ENCODE measurements at regions not wholly inside any gene's neighbourhood (a gene's known extent, or its start where the extent isn't known, plus 50 kb on each side); places are given as distances from the start of the nearest gene placed in this dataset.
"Not testable (repeated sequence)": the region's sequence is repeated elsewhere in the genome, so short reads cannot be mapped to it uniquely, and the experiment has no call there.

DNA sequence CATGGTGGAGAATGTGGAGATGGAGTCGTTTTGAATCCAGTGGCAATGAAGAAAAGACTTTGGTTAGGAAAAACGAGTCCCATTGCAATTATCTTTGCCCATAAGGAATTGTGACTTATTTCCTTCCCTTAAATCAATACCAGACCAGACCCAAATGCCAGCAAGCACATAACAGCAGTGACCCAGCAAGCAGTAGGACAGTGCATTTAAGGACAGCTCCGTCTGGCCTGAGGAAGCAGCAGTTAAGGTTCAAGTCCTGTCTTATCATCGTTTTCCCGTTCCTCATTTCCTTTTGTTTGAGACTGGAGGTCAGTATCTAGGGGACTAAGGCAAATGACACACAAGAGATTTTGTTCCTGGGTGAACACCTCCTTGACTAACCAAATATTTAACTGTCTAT, 74.6 kb upstream of the FAM20A start:
- intact Hi-C loops (cut with DNase I), result no loop called here
- Histone ChIP-seq H3K27me3 (ENCODE audit: control insufficient read depth, insufficient read depth, low read length) (no peaks in the 10 kb centered on the region), H3K36me3 (ENCODE audit: control insufficient read depth in 2 of 3, insufficient read depth in 3 of 3, low read length in 3 of 3) (no peaks in the 10 kb centered on the region), H3K9ac (ENCODE audit: low read length in 3 of 3) (no peak overlapping the region), H3K27ac (ENCODE audit: low read depth in 2 of 2, low read length in 2 of 2) (no peak overlapping the region), H3K4me1 (ENCODE audit: control insufficient read depth in 2 of 3, insufficient read depth in 2 of 3, low read depth in 1 of 3, low read length in 3 of 3) (no peaks in the 10 kb centered on the region), H3K4me3 (ENCODE audit: low read length in 3 of 3) (no peak overlapping the region), H3K9me3 (ENCODE audit: control insufficient read depth in 2 of 3, insufficient read depth in 1 of 3, low read length in 3 of 3) (no peaks in the 10 kb centered on the region)
- DNase-seq (no peak), FAIRE-seq (no peak)
- TF ChIP-seq, protein P1, sequence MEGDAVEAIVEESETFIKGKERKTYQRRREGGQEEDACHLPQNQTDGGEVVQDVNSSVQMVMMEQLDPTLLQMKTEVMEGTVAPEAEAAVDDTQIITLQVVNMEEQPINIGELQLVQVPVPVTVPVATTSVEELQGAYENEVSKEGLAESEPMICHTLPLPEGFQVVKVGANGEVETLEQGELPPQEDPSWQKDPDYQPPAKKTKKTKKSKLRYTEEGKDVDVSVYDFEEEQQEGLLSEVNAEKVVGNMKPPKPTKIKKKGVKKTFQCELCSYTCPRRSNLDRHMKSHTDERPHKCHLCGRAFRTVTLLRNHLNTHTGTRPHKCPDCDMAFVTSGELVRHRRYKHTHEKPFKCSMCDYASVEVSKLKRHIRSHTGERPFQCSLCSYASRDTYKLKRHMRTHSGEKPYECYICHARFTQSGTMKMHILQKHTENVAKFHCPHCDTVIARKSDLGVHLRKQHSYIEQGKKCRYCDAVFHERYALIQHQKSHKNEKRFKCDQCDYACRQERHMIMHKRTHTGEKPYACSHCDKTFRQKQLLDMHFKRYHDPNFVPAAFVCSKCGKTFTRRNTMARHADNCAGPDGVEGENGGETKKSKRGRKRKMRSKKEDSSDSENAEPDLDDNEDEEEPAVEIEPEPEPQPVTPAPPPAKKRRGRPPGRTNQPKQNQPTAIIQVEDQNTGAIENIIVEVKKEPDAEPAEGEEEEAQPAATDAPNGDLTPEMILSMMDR (IDR thresholded peaks at IDR 0.05; ENCODE audit: borderline replicate concordance, extremely low read depth, insufficient read depth), result no peak

DNA sequence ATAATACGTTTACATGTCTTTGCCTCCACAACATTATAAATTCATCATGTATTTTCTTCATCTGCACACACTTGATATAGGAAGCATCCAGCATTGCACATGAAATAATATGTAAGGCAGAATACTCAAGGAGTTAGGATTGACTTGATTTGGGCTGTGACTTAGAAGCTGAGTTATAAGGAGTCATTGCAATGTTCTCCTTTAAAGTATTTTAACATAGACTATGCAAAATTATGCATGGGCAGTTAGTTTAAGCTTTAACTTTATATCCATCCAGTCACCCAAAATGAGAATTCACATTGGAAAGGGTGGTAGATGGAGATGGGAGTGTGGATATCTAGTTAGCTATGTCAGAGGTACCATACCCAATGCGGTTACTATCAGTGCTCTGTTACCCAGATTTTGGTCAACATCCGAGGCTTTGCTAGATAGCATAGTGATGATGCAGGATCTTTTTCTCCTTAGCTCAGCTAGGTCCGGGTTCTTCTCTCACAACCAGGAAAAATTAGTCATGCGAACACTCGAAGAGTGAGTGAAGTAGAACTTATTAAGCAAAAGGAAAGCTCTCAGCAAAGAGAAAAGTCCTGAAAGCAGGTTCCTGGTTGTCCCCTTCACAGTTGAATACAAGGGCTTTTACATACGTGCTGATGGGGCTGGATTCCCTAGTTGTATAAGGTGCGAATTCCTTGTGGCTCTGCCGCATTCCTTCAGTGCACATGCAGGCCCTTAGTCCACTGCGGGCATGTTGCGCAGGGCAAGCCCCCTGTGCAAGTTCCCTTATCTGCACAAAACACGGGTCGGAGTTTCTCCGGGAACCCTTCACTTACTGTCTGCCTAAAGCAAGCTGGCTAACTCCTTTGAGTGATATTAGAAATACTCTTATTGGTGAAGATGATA, 73.1 kb upstream of the FAM20A start:
- Histone ChIP-seq H3K9me3 (ENCODE audit: control insufficient read depth in 2 of 3, insufficient read depth in 1 of 3, low read length in 3 of 3) (no peaks in the 10 kb centered on the region), H3K27me3 (ENCODE audit: control insufficient read depth, insufficient read depth, low read length) (no peaks in the 10 kb centered on the region), H3K4me3 (ENCODE audit: low read length in 3 of 3) (no peak overlapping the region), H3K4me1 (ENCODE audit: control insufficient read depth in 2 of 3, insufficient read depth in 2 of 3, low read depth in 1 of 3, low read length in 3 of 3) (no peaks in the 10 kb centered on the region), H3K36me3 (ENCODE audit: control insufficient read depth in 2 of 3, insufficient read depth in 3 of 3, low read length in 3 of 3) (no peaks in the 10 kb centered on the region), H3K9ac (ENCODE audit: low read length in 3 of 3) (no peak overlapping the region), H3K27ac (ENCODE audit: low read depth in 2 of 2, low read length in 2 of 2) (no peak overlapping the region)
- TF ChIP-seq, protein P1 (IDR thresholded peaks at IDR 0.05; ENCODE audit: borderline replicate concordance, extremely low read depth, insufficient read depth), result no peak
- intact Hi-C loops (cut with DNase I), result no loop called here
- FAIRE-seq, result no peak
- DNase-seq, result no peak

DNA sequence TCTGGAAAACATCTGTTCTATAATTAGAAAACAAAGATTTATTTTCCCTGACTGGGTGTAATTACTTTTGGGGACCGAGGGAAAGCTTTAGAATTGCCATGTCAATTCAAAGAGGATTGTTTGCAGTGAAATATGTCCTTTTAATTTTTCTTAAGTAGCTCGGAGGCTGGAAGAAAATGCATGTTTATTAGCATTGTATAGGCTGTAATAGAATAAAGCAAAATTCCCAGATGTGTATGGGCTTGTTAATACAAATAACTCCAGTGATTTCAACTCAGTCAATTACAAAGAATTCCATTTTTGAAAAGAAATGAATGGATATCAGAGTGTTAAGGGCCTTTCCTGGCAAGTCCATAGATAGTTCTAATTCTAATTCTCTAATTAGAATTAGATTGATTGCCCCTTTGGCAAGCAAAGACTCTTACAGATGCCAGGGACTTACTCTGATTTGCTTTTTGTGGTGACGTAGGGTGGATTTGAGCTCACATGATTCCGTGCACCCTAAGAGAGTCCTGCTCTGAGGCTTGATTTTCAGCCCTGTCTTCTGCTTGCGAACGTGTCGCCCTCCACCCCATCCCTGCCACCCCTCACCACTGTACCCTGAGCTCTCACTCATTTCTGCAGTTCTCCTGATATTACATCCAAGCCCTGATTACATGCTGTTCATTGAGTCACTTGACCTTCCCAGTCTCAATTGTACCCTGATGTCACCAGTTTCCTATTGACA, 70.0 kb upstream of the FAM20A start:
- TF ChIP-seq, protein P1 (IDR thresholded peaks at IDR 0.05; ENCODE audit: borderline replicate concordance, extremely low read depth, insufficient read depth), result no peak
- no peak for FAIRE-seq
- H3K27ac ChIP-seq (ENCODE audit: low read depth in 2 of 2, low read length in 2 of 2), result no peak overlapping the region
- H3K9ac ChIP-seq (ENCODE audit: low read length in 3 of 3), result no peak overlapping the region
- H3K9me3 ChIP-seq (ENCODE audit: control insufficient read depth in 2 of 3, insufficient read depth in 1 of 3, low read length in 3 of 3), result no peaks in the 10 kb centered on the region
- no peaks in the 10 kb centered on the region for H3K4me1 ChIP-seq (ENCODE audit: control insufficient read depth in 2 of 3, insufficient read depth in 2 of 3, low read depth in 1 of 3, low read length in 3 of 3)
- H3K27me3 ChIP-seq (ENCODE audit: control insufficient read depth, insufficient read depth, low read length), result no peaks in the 10 kb centered on the region
- H3K4me3 ChIP-seq (ENCODE audit: low read length in 3 of 3), result no peak overlapping the region
- intact Hi-C loops (cut with DNase I), result no loop called here
- DNase-seq, result no peak
- no peaks in the 10 kb centered on the region for H3K36me3 ChIP-seq (ENCODE audit: control insufficient read depth in 2 of 3, insufficient read depth in 3 of 3, low read length in 3 of 3)

DNA sequence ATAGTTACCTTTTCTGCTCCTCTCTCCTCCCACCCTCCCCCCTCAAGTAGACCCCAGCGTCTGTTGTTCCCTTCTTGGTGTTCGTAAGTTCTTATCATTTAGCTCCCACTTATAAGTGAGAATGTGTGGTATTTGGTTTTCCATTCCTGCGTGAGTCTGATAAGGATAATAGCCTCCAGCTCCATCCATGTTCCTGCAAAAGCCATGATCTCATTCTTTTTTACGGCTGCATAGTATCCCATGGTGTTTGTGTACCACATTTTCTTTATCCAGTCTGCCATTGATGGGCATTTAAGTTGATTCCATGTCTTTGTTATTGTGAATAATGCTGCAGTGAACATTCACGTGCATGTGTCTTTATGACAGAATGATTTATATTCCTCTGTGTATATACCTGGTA, 65.3 kb upstream of the FAM20A start:
- H3K4me3 ChIP-seq (ENCODE audit: low read length in 3 of 3); H3K36me3 ChIP-seq (ENCODE audit: control insufficient read depth in 2 of 3, insufficient read depth in 3 of 3, low read length in 3 of 3); H3K27ac ChIP-seq (ENCODE audit: low read depth in 2 of 2, low read length in 2 of 2); DNase-seq; intact Hi-C loops (cut with DNase I); H3K27me3 ChIP-seq (ENCODE audit: control insufficient read depth, insufficient read depth, low read length); H3K4me1 ChIP-seq (ENCODE audit: control insufficient read depth in 2 of 3, insufficient read depth in 2 of 3, low read depth in 1 of 3, low read length in 3 of 3); FAIRE-seq; H3K9me3 ChIP-seq (ENCODE audit: control insufficient read depth in 2 of 3, insufficient read depth in 1 of 3, low read length in 3 of 3); H3K9ac ChIP-seq (ENCODE audit: low read length in 3 of 3): not testable (repeated sequence)

Measured in kidney (tissue), 13 donors.